Smooth muscle cell (in vitro differentiated cells): ENCODE measurements at regions not wholly inside any gene's neighbourhood (a gene's known extent, or its start where the extent isn't known, plus 50 kb on each side); places are given as distances from the start of the nearest gene placed in this dataset.
A peak's percentile ranks its signal among the peaks of the same experiment; 100 is the strongest.

ENCODE experiments used
- DNase-seq: peaks from one replicate; lab custom pipeline; 2025; ENCODE audit not compliant: unreplicated experiment; lab: John Stamatoyannopoulos, UW
- H2AFZ ChIP-seq: fragments of 200-600 bp; sonication (generic); 2 replicates; pipeline ENCODE4 v1.6.0; 2016; ENCODE audit warnings: antibody characterized with exemption, low read depth, mild to moderate bottlenecking
- H3F3A ChIP-seq: fragments of 200-600 bp; sonication (generic); 2 replicates; pipeline ENCODE4 v1.6.0; 2017; ENCODE audit warnings: antibody characterized with exemption, low read depth
- H3K27ac ChIP-seq: fragments of 200-600 bp; sonication (generic); 2 replicates; pipeline ENCODE4 v1.5.1; 2016; ENCODE audit warnings: low read depth, mild to moderate bottlenecking
- H3K27me3 ChIP-seq: fragments of 200-600 bp; sonication (generic); 2 replicates; pipeline ENCODE4 v1.6.1; 2016; ENCODE audit warnings: low read depth, mild to moderate bottlenecking
- H3K36me3 ChIP-seq: fragments of 200-600 bp; sonication (generic); 2 replicates; pipeline ENCODE4 v1.5.1; 2016; ENCODE audit warnings: low read depth
- H3K4me1 ChIP-seq: fragments of 200-600 bp; sonication (generic); 2 replicates; pipeline ENCODE4 v1.5.1; 2016; ENCODE audit warnings: low read depth
- H3K4me2 ChIP-seq: fragments of 200-600 bp; sonication (generic); 2 replicates; pipeline ENCODE4 v1.6.0; 2016; ENCODE audit warnings: mild to moderate bottlenecking
- H3K4me3 ChIP-seq: fragments of 200-600 bp; sonication (generic); 2 replicates; pipeline ENCODE4 v1.5.1; 2016; ENCODE audit warnings: mild to moderate bottlenecking
- H3K79me2 ChIP-seq: fragments of 200-600 bp; sonication (generic); 2 replicates; pipeline ENCODE4 v1.6.0; 2016; ENCODE audit warnings: low read depth, mild to moderate bottlenecking
- H3K9ac ChIP-seq: fragments of 200-600 bp; sonication (generic); 2 replicates; pipeline ENCODE4 v1.6.0; 2016; ENCODE audit warnings: low read depth
- H3K9me3 ChIP-seq: fragments of 200-600 bp; sonication (generic); replicated peaks from 2 replicates; pipeline ENCODE4 v1.5.1; 2016; ENCODE audit warnings: low read depth
- H4K20me1 ChIP-seq: fragments of 200-600 bp; sonication (generic); 2 replicates; pipeline ENCODE4 v1.6.0; 2016; ENCODE audit warnings: low read depth
- CTCF ChIP-seq: fragments of 200-600 bp; sonication (generic); IDR thresholded peaks from 2 replicates; pipeline ENCODE4 v1.5.1; 2017; ENCODE audit warnings: borderline replicate concordance, mild to moderate bottlenecking, antibody characterized with exemption; ENCODE audit not compliant: insufficient read depth, poor library complexity, severe bottlenecking
- WGBS: methylation state at CpG from one replicate; pipeline ENCODE4 v1.1.7; 2016; ENCODE audit warnings: low lambda C conversion rate; 5-methylcytosine and 5-hydroxymethylcytosine counted together

- no peak overlapping the region for H3K9ac ChIP-seq
- no peaks in the 10 kb centered on the region for H3K27me3 ChIP-seq
- H2AFZ ChIP-seq: no peak overlapping the region
- H4K20me1 ChIP-seq: no peaks in the 10 kb centered on the region
- H3K4me2 ChIP-seq: no peak overlapping the region
- no peaks in the 10 kb centered on the region for H3K36me3 ChIP-seq
- H3K4me3 ChIP-seq: no peak overlapping the region
- H3K9me3 ChIP-seq: no peaks in the 10 kb centered on the region
- no peak for TF ChIP-seq CTCF
- peak overlapping the region; percentile 48 for H3K27ac ChIP-seq
- WGBS: 78% methylated on average over 5 of the region's 5 CpGs
- H3K79me2 ChIP-seq: no peaks in the 10 kb centered on the region
- no peak for DNase-seq
- no peaks in the 10 kb centered on the region for H3F3A ChIP-seq
- H3K4me1 ChIP-seq: no peaks in the 10 kb centered on the region
These were observed 60.4 kb upstream of the VTCN1 start for GRCh38 chr1:117271129-117271528.

GRCh38 chr1:117270679-117271078 lies 60.0 kb upstream of the VTCN1 start:
- H3K27ac ChIP-seq: peak overlapping the region; percentile 48
- no peaks in the 10 kb centered on the region for H3K36me3 ChIP-seq
- no peaks in the 10 kb centered on the region for H3K27me3 ChIP-seq
- no peaks in the 10 kb centered on the region for H3K9me3 ChIP-seq
- DNase-seq: no peak
- no peak overlapping the region for H2AFZ ChIP-seq
- H3K4me2 ChIP-seq: no peak overlapping the region
- no peaks in the 10 kb centered on the region for H3K4me1 ChIP-seq
- no peak for TF ChIP-seq CTCF
- no peaks in the 10 kb centered on the region for H3F3A ChIP-seq
- H3K79me2 ChIP-seq: no peaks in the 10 kb centered on the region
- H3K4me3 ChIP-seq: no peak overlapping the region
- no peaks in the 10 kb centered on the region for H4K20me1 ChIP-seq
- no peak overlapping the region for H3K9ac ChIP-seq

- Histone ChIP-seq H3K4me1 (no peaks in the 10 kb centered on the region), H3K4me3 (no peak overlapping the region), H4K20me1 (no peaks in the 10 kb centered on the region), H3K79me2 (no peaks in the 10 kb centered on the region), H2AFZ (no peak overlapping the region), H3F3A (no peaks in the 10 kb centered on the region), H3K36me3 (no peaks in the 10 kb centered on the region), H3K4me2 (peak overlapping the region; percentile 2), H3K9me3 (no peaks in the 10 kb centered on the region), H3K9ac (no peak overlapping the region), H3K27me3 (no peaks in the 10 kb centered on the region), H3K27ac (peak overlapping the region; percentile 74)
- DNase-seq: no peak
- WGBS: 23% methylated on average over 11 of the region's 11 CpGs
- TF ChIP-seq CTCF: no peak
These were observed 58.1 kb upstream of the VTCN1 start for GRCh38 chr1:117268535-117269455.
